Activated T-cell treated with anti-CD3 and anti-CD28 coated beads, Interleukin-2, amount 50 U/mL, for 72 hours (primary cell): ENCODE measurements at regions not wholly inside any gene's neighbourhood (a gene's known extent, or its start where the extent isn't known, plus 50 kb on each side); places are given as distances from the start of the nearest gene placed in this dataset.

ENCODE experiments used
- ATAC-seq, 2 donors: fragments of 150-1000 bp; cut with Tn5 transposase; replicated peaks in 1 of 2; 2 replicates each; pipeline ENCODE4 v1.10.0; 2021; ENCODE audit warnings: moderate library complexity in 2 of 2, mild to moderate bottlenecking in 1 of 2
- DNase-seq, 2 donors: peaks; one replicate each; pipeline ENCODE4 v3.0.0; 2021 to 2022; ENCODE audit warnings: mixed read lengths in 1 of 2
- H3K27ac Mint-ChIP-seq: one replicate; pipeline ENCODE4 v1.8.0; 2022; ENCODE audit warnings: mild to moderate bottlenecking, moderate library complexity, mixed read lengths
- H3K27me3 Mint-ChIP-seq: one replicate; pipeline ENCODE4 v1.8.0; 2022; ENCODE audit warnings: low read depth, mixed read lengths
- H3K36me3 Mint-ChIP-seq, 2 donors: one replicate each; pipeline ENCODE4 v1.8.0; 2022; ENCODE audit warnings: mixed read lengths in 2 of 2, mild to moderate bottlenecking in 1 of 2; ENCODE audit not compliant: insufficient read depth in 2 of 2
- H3K4me1 Mint-ChIP-seq: one replicate; pipeline ENCODE4 v1.8.0; 2022; ENCODE audit warnings: low read depth, mixed read lengths
- H3K4me3 Mint-ChIP-seq, 2 donors: one replicate each; pipeline ENCODE4 v1.8.0; 2022; ENCODE audit warnings: mild to moderate bottlenecking in 2 of 2, mixed read lengths in 2 of 2, moderate library complexity in 2 of 2
- H3K9me3 Mint-ChIP-seq, 2 donors: one replicate each; pipeline ENCODE4 v1.8.0; 2022; ENCODE audit warnings: mixed read lengths in 2 of 2

GRCh38 chr4:27463816-27464215 lies 603.2 kb downstream of the STIM2 start:
- ATAC-seq (no peak), DNase-seq (no peak)
- H3K36me3 Mint-ChIP-seq, result peaks cover 0 to 2% of the 10 kb centered on the region in 2 donors
- no peak overlapping the region for H3K4me3 Mint-ChIP-seq
- H3K27ac Mint-ChIP-seq, result no peak overlapping the region
- no peaks in the 10 kb centered on the region for H3K4me1 Mint-ChIP-seq
- H3K27me3 Mint-ChIP-seq, result no peaks in the 10 kb centered on the region
- peaks cover 0 to 6% of the 10 kb centered on the region in 2 donors for H3K9me3 Mint-ChIP-seq

GRCh38 chr4:27467351-27467750 lies 606.7 kb downstream of the STIM2 start:
- Mint-ChIP-seq H3K27me3 (no peaks in the 10 kb centered on the region), H3K36me3 (no peaks in the 10 kb centered on the region), H3K4me1 (no peaks in the 10 kb centered on the region), H3K9me3 (peaks cover 3% of the 10 kb centered on the region in 2 donors), H3K27ac (no peak overlapping the region), H3K4me3 (no peak overlapping the region)
- DNase-seq (no peak), ATAC-seq (no peak)

GRCh38 chr4:27472364-27472763 lies 611.7 kb downstream of the STIM2 start:
- Mint-ChIP-seq H3K4me3 (no peak overlapping the region), H3K9me3 (peaks cover 0 to 3% of the 10 kb centered on the region in 2 donors), H3K27ac (no peak overlapping the region), H3K27me3 (no peaks in the 10 kb centered on the region), H3K36me3 (no peaks in the 10 kb centered on the region), H3K4me1 (no peaks in the 10 kb centered on the region)
- no peak for ATAC-seq
- no peak for DNase-seq

- no peak for DNase-seq
- no peaks in the 10 kb centered on the region for H3K27me3 Mint-ChIP-seq
- H3K36me3 Mint-ChIP-seq, result no peaks in the 10 kb centered on the region
- no peak overlapping the region for H3K4me3 Mint-ChIP-seq
- H3K27ac Mint-ChIP-seq, result no peak overlapping the region
- peaks cover 0 to 3% of the 10 kb centered on the region in 2 donors for H3K9me3 Mint-ChIP-seq
- H3K4me1 Mint-ChIP-seq, result no peaks in the 10 kb centered on the region
- ATAC-seq, result no peak
These were observed 614.0 kb downstream of the STIM2 start for GRCh38 chr4:27474691-27475090.

GRCh38 chr4:27484216-27484615 lies 623.6 kb downstream of the STIM2 start:
- H3K4me1 Mint-ChIP-seq, result no peaks in the 10 kb centered on the region
- H3K9me3 Mint-ChIP-seq, result peaks cover 0 to 2% of the 10 kb centered on the region in 2 donors
- H3K36me3 Mint-ChIP-seq, result no peaks in the 10 kb centered on the region
- no peak overlapping the region for H3K4me3 Mint-ChIP-seq
- ATAC-seq, result no peak
- no peak overlapping the region for H3K27ac Mint-ChIP-seq
- no peak for DNase-seq
- H3K27me3 Mint-ChIP-seq, result no peaks in the 10 kb centered on the region

- H3K4me1 Mint-ChIP-seq, result no peaks in the 10 kb centered on the region
- H3K27me3 Mint-ChIP-seq, result no peaks in the 10 kb centered on the region
- ATAC-seq (no peak), DNase-seq (no peak)
- H3K27ac Mint-ChIP-seq, result no peak overlapping the region
- no peak overlapping the region for H3K4me3 Mint-ChIP-seq
- no peaks in the 10 kb centered on the region for H3K36me3 Mint-ChIP-seq
- H3K9me3 Mint-ChIP-seq, result peaks cover 0 to 2% of the 10 kb centered on the region in 2 donors
These were observed 629.7 kb downstream of the STIM2 start for GRCh38 chr4:27490315-27490714.

GRCh38 chr4:27490766-27491165 lies 630.1 kb downstream of the STIM2 start:
- no peak for ATAC-seq
- no peaks in the 10 kb centered on the region for H3K4me1 Mint-ChIP-seq
- H3K9me3 Mint-ChIP-seq, result no peaks in the 10 kb centered on the region
- H3K4me3 Mint-ChIP-seq, result no peak overlapping the region
- DNase-seq, result no peak
- H3K36me3 Mint-ChIP-seq, result no peaks in the 10 kb centered on the region
- no peak overlapping the region for H3K27ac Mint-ChIP-seq
- no peaks in the 10 kb centered on the region for H3K27me3 Mint-ChIP-seq

- H3K27me3 Mint-ChIP-seq, result no peaks in the 10 kb centered on the region
- no peaks in the 10 kb centered on the region for H3K36me3 Mint-ChIP-seq
- no peak overlapping the region for H3K27ac Mint-ChIP-seq
- DNase-seq (no peak), ATAC-seq (no peak)
- no peak overlapping the region for H3K4me3 Mint-ChIP-seq
- no peaks in the 10 kb centered on the region for H3K4me1 Mint-ChIP-seq
- no peaks in the 10 kb centered on the region for H3K9me3 Mint-ChIP-seq
These were observed 645.8 kb downstream of the STIM2 start for GRCh38 chr4:27506401-27506800.

- H3K27ac Mint-ChIP-seq, result no peak overlapping the region
- no peaks in the 10 kb centered on the region for H3K4me1 Mint-ChIP-seq
- DNase-seq, result no peak
- ATAC-seq, result no peak
- no peak overlapping the region for H3K4me3 Mint-ChIP-seq
- peaks cover 0 to 2% of the 10 kb centered on the region in 2 donors for H3K36me3 Mint-ChIP-seq
- no peaks in the 10 kb centered on the region for H3K27me3 Mint-ChIP-seq
- peaks cover 2 to 7% of the 10 kb centered on the region in 2 donors for H3K9me3 Mint-ChIP-seq
These were observed 654.1 kb downstream of the STIM2 start for GRCh38 chr4:27514711-27515110.

- Mint-ChIP-seq H3K4me3 (no peak overlapping the region), H3K27me3 (no peaks in the 10 kb centered on the region), H3K36me3 (peaks cover 0 to 2% of the 10 kb centered on the region in 2 donors), H3K27ac (no peak overlapping the region), H3K9me3 (peaks cover 2 to 7% of the 10 kb centered on the region in 2 donors), H3K4me1 (no peaks in the 10 kb centered on the region)
- no peak for ATAC-seq
- DNase-seq, result no peak
These were observed 654.5 kb downstream of the STIM2 start for GRCh38 chr4:27515140-27515539.

GRCh38 chr4:27518876-27519275 lies 658.2 kb downstream of the STIM2 start:
- Mint-ChIP-seq H3K27ac (no peak overlapping the region), H3K9me3 (peaks cover 4 to 7% of the 10 kb centered on the region in 2 donors), H3K27me3 (no peaks in the 10 kb centered on the region), H3K36me3 (peaks cover 0 to 2% of the 10 kb centered on the region in 2 donors), H3K4me3 (no peak overlapping the region), H3K4me1 (no peaks in the 10 kb centered on the region)
- ATAC-seq (no peak), DNase-seq (no peak)

GRCh38 chr4:27524224-27524623 lies 663.6 kb downstream of the STIM2 start:
- H3K36me3 Mint-ChIP-seq, result no peaks in the 10 kb centered on the region
- no peaks in the 10 kb centered on the region for H3K27me3 Mint-ChIP-seq
- H3K4me1 Mint-ChIP-seq, result no peaks in the 10 kb centered on the region
- ATAC-seq (no peak), DNase-seq (no peak)
- H3K4me3 Mint-ChIP-seq, result no peak overlapping the region
- H3K9me3 Mint-ChIP-seq, result peaks cover 0 to 3% of the 10 kb centered on the region in 2 donors
- no peak overlapping the region for H3K27ac Mint-ChIP-seq

- H3K4me3 Mint-ChIP-seq, result no peak overlapping the region
- ATAC-seq, result no peak
- no peak overlapping the region for H3K27ac Mint-ChIP-seq
- H3K36me3 Mint-ChIP-seq, result no peaks in the 10 kb centered on the region
- peaks cover 2 to 16% of the 10 kb centered on the region in 2 donors for H3K9me3 Mint-ChIP-seq
- no peak for DNase-seq
- H3K27me3 Mint-ChIP-seq, result no peaks in the 10 kb centered on the region
- no peaks in the 10 kb centered on the region for H3K4me1 Mint-ChIP-seq
These were observed 673.8 kb downstream of the STIM2 start for GRCh38 chr4:27534488-27534887.

GRCh38 chr4:27568236-27568951 lies 707.8 kb downstream of the STIM2 start:
- Mint-ChIP-seq H3K9me3 (peaks cover 1 to 4% of the 10 kb centered on the region in 2 donors), H3K27me3 (no peaks in the 10 kb centered on the region)

More at GRCh38 chr4:27568236-27568951, 707.8 kb downstream of the STIM2 start:
- Mint-ChIP-seq H3K4me3 (no peak overlapping the region), H3K27ac (no peak overlapping the region), H3K4me1 (no peaks in the 10 kb centered on the region), H3K36me3 (no peaks in the 10 kb centered on the region)
- no peak for DNase-seq
- ATAC-seq, result no peak
